Parathyroid adenoma (tissue), 2 donors: ENCODE measurements at regions not wholly inside any gene's neighbourhood (a gene's known extent, or its start where the extent isn't known, plus 50 kb on each side); places are given as distances from the start of the nearest gene placed in this dataset.
"Not testable (repeated sequence)": the region's sequence is repeated elsewhere in the genome, so short reads cannot be mapped to it uniquely, and the experiment has no call there.

ENCODE experiments used
- H2AFZ ChIP-seq: fragments of 300-600 bp; sonication (generic); one replicate; pipeline ENCODE4 v1.7.0; 2017; ENCODE audit warnings: antibody characterized with exemption, mild to moderate bottlenecking
- H3K27ac ChIP-seq: fragments of 300-600 bp; sonication (generic); one replicate; pipeline ENCODE4 v1.7.0; 2017
- H3K27me3 ChIP-seq: fragments of 300-600 bp; sonication (generic); one replicate; pipeline ENCODE4 v1.7.0; 2017; ENCODE audit warnings: low read length; ENCODE audit not compliant: control insufficient read depth, insufficient read depth
- H3K36me3 ChIP-seq: fragments of 300-600 bp; sonication (generic); one replicate; pipeline ENCODE4 v1.7.0; 2017; ENCODE audit warnings: low read length; ENCODE audit not compliant: control insufficient read depth, insufficient read depth
- H3K4me1 ChIP-seq: fragments of 300-600 bp; sonication (generic); one replicate; pipeline ENCODE4 v1.7.0; 2017; ENCODE audit warnings: control low read depth
- H3K4me2 ChIP-seq: fragments of 300-600 bp; sonication (generic); one replicate; pipeline ENCODE4 v1.7.0; 2017; ENCODE audit warnings: low read length
- H3K4me3 ChIP-seq: fragments of 300-600 bp; sonication (generic); one replicate; pipeline ENCODE4 v1.7.0; 2017; ENCODE audit warnings: low read depth, low read length
- H3K79me2 ChIP-seq: fragments of 300-600 bp; sonication (generic); one replicate; pipeline ENCODE4 v1.7.0; 2017; ENCODE audit warnings: control low read depth
- H3K9ac ChIP-seq: fragments of 300-600 bp; sonication (generic); one replicate; pipeline ENCODE4 v1.7.0; 2017; ENCODE audit warnings: mild to moderate bottlenecking
- H3K9me3 ChIP-seq: fragments of 300-600 bp; sonication (generic); one replicate; pipeline ENCODE4 v1.7.0; 2017; ENCODE audit warnings: low read length; ENCODE audit not compliant: control insufficient read depth
- TF ChIP-seq, protein P1 (sequence below): fragments of 300-600 bp; sonication (generic); IDR thresholded peaks from one replicate; pipeline ENCODE4 v1.7.0; 2017; ENCODE audit warnings: antibody characterized with exemption, mild to moderate bottlenecking
- donor health status: primary hyperparathyroidism.

DNA sequence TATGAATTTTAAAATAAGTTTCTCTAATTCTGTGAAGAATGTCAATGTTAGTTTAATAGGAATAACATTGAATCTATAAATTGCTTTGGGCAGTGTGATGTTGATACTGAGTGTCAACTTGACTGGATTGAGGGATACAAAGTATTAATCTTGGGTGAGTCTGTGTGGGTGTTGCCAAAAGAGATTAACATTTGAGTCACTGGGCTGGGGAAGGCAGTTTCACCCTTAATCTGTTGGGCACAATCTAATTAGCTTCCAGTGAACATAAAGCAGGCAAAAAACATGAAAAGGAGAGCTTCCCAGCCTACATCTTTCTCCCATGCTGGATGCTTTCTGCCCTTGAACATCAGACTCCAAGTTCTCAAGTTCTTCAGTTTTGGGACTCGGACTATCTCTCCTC is 832.0 kb upstream of the ARRDC3 start:
- no peak overlapping the region for H3K4me3 ChIP-seq
- H3K27me3 ChIP-seq: no peaks in the 10 kb centered on the region
- no peak overlapping the region for H3K4me2 ChIP-seq
- H3K4me1 ChIP-seq: no peaks in the 10 kb centered on the region
- H3K27ac ChIP-seq: no peak overlapping the region
- no peaks in the 10 kb centered on the region for H3K79me2 ChIP-seq
- no peak overlapping the region for H3K9ac ChIP-seq
- H3K36me3 ChIP-seq: no peaks in the 10 kb centered on the region
- H3K9me3 ChIP-seq: no peaks in the 10 kb centered on the region
- TF ChIP-seq, protein P1, sequence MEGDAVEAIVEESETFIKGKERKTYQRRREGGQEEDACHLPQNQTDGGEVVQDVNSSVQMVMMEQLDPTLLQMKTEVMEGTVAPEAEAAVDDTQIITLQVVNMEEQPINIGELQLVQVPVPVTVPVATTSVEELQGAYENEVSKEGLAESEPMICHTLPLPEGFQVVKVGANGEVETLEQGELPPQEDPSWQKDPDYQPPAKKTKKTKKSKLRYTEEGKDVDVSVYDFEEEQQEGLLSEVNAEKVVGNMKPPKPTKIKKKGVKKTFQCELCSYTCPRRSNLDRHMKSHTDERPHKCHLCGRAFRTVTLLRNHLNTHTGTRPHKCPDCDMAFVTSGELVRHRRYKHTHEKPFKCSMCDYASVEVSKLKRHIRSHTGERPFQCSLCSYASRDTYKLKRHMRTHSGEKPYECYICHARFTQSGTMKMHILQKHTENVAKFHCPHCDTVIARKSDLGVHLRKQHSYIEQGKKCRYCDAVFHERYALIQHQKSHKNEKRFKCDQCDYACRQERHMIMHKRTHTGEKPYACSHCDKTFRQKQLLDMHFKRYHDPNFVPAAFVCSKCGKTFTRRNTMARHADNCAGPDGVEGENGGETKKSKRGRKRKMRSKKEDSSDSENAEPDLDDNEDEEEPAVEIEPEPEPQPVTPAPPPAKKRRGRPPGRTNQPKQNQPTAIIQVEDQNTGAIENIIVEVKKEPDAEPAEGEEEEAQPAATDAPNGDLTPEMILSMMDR: no peak
- H2AFZ ChIP-seq: no peak overlapping the region

DNA sequence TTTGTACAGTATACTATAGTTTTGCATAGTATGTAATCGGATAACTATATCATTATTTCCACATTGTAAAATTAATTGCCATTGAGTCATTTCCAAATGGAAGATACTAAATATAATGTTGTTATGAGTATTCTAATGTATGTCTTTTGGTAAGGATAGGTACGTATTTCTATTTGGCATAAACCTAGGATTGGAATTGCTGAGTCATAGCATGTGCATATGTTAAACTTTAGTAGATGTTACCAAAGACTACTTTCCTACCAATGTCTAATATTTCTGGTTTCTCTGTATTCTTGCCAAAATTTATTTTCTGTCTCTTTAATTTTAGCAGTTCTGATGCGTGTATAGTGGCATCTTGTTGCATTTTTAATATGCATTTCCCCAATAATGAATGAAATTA is 825.1 kb upstream of the ARRDC3 start:
- H3K9me3 ChIP-seq: no peaks in the 10 kb centered on the region
- no peak overlapping the region for H3K27ac ChIP-seq
- no peaks in the 10 kb centered on the region for H3K27me3 ChIP-seq
- TF ChIP-seq, protein P1: no peak
- no peak overlapping the region for H3K4me3 ChIP-seq
- no peaks in the 10 kb centered on the region for H3K36me3 ChIP-seq
- H3K79me2 ChIP-seq: no peaks in the 10 kb centered on the region
- H3K9ac ChIP-seq: no peak overlapping the region
- H3K4me2 ChIP-seq: no peak overlapping the region
- H2AFZ ChIP-seq: no peak overlapping the region
- no peaks in the 10 kb centered on the region for H3K4me1 ChIP-seq

DNA sequence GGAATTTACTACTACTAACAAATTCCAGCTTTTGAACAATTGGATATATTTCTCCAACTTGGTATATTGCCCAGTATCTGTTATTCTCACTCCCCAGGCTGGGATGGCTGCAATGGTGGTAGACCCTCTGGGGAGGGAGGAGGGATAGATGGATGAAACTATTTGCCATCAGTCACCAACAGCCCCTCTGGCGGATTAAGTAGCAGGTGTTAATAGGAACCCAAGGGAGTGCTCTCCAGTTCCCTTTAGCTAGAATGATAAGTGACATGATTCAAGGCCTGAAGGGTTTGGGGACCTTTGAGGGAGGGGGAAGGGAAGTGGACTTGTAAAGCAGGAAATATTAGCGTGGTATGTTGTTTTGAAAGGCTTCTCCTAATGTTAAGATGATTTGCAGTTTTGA is 824.0 kb upstream of the ARRDC3 start:
- H3K4me2 ChIP-seq: no peak overlapping the region
- H2AFZ ChIP-seq: no peak overlapping the region
- H3K9ac ChIP-seq: no peak overlapping the region
- no peaks in the 10 kb centered on the region for H3K79me2 ChIP-seq
- TF ChIP-seq, protein P1: no peak
- H3K27me3 ChIP-seq: no peaks in the 10 kb centered on the region
- no peaks in the 10 kb centered on the region for H3K9me3 ChIP-seq
- no peaks in the 10 kb centered on the region for H3K4me1 ChIP-seq
- no peak overlapping the region for H3K27ac ChIP-seq
- H3K36me3 ChIP-seq: no peaks in the 10 kb centered on the region
- no peak overlapping the region for H3K4me3 ChIP-seq

DNA sequence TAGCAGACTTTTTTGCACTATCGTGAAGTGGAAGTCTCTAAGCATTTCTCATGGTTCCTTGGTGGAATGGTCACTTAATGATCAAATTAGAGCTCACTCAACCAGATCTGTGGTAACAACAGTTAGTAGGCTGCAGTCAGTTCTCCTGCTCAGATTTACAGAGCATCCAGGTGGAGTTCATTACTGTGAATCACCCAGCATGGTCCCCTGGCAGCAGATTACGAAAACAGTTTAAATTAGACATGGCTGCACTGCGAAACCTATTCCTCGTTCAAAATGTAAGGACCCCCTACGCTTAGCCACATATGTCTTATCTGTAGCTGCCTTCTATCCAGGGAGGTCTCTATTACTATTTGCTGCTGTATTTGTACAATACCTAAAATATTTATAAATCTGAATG is 823.6 kb upstream of the ARRDC3 start:
- Histone ChIP-seq H3K4me1 (no peaks in the 10 kb centered on the region), H3K79me2 (no peaks in the 10 kb centered on the region), H3K36me3 (no peaks in the 10 kb centered on the region), H3K27me3 (no peaks in the 10 kb centered on the region), H3K9ac (no peak overlapping the region), H3K9me3 (no peaks in the 10 kb centered on the region), H2AFZ (no peak overlapping the region), H3K4me3 (no peak overlapping the region), H3K27ac (no peak overlapping the region), H3K4me2 (no peak overlapping the region)
- TF ChIP-seq, protein P1: no peak

DNA sequence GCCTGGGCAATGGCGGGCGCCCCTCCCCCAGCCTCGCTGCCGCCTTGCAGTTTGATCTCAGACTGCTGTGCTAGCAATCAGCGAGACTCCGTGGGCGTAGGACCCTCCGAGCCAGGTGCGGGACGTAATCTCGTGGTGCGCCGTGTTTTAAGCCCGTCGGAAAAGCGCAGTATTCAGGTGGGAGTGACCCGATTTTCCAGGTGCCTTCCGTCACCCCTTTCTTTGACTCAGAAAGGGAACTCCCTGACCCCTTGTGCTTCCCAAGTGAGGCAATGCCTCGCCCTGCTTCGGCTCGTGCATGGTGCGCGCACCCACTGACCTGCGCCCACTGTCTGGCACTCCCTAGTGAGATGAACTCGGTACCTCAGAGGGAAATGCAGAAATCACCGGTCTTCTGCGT is 815.9 kb upstream of the ARRDC3 start:
- not testable (repeated sequence) for H3K79me2 ChIP-seq, H3K4me2 ChIP-seq, H3K4me1 ChIP-seq, H3K27ac ChIP-seq, H3K9ac ChIP-seq, H2AFZ ChIP-seq, H3K36me3 ChIP-seq, H3K4me3 ChIP-seq, H3K27me3 ChIP-seq, H3K9me3 ChIP-seq
